HT-29 (cell line): ENCODE measurements at regions not wholly inside any gene's neighbourhood (a gene's known extent, or its start where the extent isn't known, plus 50 kb on each side); places are given as distances from the start of the nearest gene placed in this dataset.

ENCODE experiments used
- DNase-seq: peaks from one replicate; pipeline ENCODE4 v3.0.0-alpha.2; 2015; ENCODE audit warnings: low spot score

DNA sequence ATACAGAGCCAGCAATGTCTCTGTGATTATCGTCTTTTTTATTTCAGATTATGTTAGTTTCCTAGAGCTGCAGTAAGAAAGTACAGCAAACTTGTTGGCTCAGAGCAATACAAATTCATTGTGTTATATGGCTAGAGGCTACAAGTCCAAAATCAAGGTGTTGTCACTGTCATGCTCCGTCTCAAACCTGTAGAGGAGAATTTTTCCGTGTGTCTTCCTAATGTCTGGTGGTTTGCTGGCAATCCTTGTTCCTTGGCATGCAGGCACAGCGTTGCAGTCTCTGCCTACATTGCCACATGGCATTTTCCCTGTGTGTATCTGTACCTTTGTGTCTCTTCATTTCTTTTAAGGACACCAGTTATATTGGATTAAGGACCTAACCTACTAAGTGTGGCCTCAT lies 244.4 kb downstream of the LRRIQ3 start:
- DNase-seq, result no peak

DNA sequence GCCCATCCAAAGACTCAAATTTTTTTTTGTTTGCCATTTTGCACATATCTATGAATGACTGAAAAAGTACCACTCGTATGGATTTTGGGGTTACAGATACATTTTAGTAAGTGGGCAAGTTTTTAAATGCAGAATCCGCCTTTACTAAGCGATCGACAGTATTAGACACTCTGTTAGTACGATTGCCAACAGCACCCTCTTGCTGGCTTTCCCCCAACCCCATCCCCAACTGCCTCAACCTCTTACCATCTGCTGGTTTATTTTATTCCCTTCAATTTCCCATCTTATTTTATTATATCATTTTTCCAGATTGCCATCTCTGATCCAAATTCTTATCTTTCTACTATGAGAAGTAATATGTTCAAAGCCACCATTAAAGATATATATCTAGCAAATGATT lies 244.8 kb downstream of the LRRIQ3 start:
- DNase-seq, result no peak

DNA sequence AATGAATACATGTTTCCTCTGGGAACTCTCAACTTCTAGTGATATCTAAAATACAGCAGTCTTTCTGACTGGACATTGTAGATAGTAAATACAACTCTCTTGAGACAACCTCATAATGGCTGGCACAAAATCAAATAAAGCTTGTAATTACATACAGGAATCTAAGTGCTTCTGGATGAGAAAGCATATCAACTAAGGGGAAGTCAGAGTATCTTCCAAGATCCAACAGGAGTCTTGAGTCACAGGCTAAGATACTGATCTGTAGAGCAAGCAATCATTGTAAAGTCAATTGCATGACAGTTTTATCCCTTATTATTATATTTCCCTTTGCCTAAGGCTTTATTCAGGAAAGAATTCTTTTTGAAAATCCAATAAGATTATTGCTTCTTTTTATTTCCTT lies 249.9 kb downstream of the LRRIQ3 start:
- DNase-seq, result no peak

DNA sequence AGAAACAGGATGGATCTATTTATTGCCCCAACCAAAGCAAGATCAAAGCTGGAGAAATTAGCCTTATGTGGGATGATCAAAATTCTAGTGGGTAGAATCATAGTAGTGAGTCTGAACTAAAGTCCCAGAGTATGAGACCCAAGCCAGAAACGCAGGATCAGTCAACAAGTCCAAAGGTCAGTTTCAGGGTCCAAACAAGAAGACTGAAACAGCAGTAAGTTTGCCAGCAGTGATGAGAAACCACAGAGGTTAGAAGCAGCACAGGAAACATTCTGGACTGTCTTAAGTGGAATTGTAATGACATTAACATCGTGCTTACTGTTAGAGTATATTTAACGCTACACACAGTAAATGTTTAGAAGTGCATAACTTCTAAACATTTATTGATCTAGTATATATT lies 251.0 kb downstream of the LRRIQ3 start:
- DNase-seq, result peak; percentile 13

DNA sequence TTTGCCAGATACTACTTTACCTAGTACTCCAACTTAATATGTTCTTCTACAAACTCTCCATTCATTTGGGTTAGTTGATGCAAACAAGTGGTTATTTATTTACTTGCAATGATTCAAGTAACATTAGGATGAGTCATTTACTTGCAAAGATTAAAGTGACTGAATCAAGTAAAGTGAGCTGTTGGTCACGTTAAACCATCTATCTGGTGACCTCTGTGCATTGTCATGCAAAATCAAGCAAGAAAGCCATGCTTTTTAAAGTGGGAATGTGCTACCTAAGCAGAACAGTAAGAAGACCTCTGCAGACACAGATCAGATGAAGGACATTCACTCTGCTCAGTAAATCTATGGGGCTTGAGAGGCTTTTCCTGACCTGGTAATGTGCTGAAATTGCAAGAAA lies 254.7 kb downstream of the LRRIQ3 start:
- DNase-seq, result peak; percentile 8

DNA sequence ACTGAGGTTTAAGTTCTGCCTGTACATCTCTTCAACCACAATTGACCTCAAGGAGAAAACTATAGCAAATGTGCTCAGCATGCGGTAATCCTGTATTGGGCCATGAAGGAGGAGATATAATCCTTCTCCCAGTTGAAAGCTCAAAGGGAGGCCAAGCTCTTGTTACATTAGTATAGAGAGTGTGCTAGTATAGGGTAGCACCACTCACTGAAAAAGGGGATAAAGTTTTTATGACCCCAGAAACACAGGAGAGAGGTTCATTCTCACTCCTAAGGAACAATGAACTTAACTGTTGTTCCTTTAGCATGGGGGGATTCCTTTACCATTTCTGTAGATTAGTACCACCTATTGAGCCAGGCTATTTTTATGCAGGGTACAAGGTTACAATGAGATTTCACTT lies 267.7 kb downstream of the LRRIQ3 start:
- no peak for DNase-seq

DNA sequence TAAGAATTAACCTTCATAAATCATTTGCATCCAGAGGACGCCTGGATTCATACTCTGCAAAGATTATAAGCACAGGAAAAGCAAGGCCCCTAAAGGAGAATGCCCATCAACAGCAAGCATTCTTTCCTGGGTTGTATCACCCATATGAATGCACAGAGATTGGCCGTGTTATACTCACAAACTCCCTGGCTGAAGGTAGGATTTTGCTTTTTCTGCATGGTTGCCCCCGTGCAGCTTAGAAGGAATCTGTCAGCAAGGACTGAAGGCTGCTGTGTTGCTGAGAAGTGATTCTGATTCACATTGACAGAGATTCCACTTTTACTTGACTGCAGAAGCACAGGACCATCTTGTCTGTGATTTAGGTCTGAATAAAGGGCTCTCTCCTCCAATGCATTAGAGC lies 283.0 kb downstream of the LRRIQ3 start:
- no peak for DNase-seq

DNA sequence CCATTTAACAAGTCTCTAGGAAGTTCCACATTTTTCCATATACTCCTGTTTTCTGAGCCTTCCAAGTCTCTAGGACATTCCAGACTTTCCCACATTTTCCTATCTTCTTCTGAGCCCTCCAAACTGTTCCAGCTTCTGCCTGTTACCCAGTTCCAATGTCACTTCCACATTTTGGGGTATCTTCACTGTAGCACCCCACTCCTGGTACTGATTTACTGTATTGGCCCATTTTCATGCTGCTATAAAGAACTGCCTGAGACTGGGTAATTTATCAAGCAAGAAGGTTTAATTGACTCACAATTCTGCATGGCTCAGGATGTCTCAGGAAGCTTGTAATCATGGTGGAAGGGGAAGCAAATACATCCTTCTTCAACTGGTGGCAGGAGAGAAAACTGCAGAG lies 285.0 kb downstream of the LRRIQ3 start:
- no peak for DNase-seq

DNA sequence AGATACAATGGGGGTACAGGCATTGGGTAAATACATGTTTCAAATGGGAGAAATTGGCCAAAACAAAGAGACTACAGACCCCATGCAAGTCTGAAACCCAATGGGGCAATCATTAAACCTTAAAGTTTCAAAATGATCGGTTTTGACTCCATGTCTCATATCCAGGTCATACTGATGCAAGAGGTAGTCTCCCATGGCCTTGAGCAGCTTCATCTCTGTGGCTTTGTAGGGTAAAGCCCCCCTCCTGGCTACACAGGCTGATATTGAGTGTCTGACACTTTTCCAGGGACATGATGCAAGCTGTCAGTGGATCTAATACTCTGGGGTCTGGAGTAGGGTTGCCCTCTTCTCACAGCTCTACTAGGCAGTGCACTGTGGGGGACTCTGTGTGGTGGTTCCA lies 286.1 kb downstream of the LRRIQ3 start:
- DNase-seq, result no peak

DNA sequence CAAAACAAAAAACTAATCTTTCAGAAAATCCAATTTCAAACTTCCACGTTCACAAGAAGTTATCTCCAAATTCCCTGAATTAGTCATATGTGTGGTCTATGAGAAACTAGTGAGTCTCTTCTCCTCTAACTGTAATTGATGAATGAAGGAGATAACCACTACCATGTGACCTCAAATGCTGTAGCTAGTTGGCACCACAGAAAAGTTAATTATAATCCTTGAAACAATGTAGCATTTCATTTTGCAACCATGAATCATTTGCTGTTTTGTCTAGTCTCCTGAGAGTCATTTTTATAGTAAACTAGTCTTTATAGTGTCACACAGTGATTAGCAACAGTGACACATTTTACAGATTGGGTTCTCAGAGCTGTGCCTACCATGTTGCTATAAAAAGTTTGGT lies 287.5 kb downstream of the LRRIQ3 start:
- DNase-seq, result no peak

DNA sequence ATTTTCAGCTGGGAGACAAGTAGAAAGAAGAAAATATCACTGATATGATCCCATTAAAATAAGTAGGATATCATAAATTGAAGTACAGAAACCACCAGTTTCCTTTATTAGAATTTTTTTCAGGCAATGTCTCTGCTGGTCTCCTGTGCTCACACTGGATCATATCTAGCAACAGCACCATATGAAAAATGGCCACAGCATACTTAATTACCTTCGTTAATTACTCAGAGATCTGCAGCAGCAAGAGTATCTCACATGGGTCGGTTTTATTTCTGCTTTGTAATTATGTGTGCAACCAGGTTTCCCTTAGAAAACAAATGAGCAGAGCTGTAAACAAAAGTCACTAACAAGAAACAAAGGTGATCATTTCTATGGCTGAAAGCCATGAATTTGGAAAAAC lies 287.9 kb downstream of the LRRIQ3 start:
- no peak for DNase-seq

DNA sequence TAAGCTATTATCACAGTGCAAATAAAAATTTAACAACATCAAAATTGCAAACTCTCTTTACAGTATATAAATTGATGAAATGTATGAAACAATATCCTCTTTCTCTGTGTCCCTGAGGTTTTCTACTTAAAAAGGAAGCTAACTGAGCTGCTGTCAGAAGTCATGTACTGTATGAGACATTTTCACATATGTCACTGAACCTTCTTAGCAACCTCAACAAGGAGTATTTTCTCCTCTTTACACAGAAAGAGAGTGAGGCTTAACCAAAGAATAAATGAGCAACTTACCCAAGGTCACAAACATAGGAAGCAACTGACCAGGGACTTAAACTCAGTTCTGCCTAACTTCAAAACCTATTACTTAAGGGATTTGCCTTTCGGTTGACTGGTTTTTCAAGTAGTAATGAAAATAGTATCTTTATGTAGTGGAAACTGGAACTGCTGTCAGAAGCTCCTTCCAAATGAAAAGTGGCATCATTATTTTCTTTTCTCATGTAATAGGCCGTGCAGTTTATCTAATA lies 288.9 kb downstream of the LRRIQ3 start:
- DNase-seq, result no peak

DNA sequence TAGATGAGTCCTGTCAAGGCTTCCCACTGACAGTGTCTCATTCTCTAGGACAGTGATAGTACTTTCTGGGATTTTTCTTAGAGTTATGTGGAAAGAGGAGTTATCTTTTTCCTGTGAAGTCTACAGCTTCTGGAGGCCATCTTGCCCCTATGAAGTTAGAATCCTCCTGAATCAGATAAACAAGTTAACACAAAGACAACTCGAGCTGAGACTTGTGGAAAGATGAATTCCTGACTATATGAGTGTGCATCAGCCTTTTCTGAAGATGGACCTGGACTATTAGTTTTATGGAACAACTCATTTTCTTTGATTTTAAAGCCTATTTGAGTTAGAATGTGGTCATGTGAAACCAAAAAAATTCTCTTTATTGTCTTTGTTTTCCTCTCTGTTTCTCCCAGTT lies 290.9 kb downstream of the LRRIQ3 start:
- DNase-seq, result no peak

DNA sequence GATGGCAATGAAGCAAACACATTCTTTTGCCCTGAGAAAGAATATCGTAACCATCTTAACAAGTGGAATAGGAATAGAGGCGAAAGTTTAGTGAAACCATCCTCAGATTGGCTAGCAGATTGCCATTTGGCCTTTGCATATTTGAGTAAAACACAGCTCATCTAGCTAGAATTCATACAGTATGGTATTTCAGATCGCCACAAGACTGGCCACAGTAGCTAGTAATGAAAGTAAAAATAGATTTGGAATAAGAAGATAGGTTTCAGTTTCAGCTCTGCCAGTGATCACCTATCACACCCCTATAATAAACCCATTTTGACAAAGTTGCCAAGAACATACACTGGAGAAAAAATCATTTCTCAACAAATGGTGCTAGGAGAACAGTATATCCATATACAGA lies 294.9 kb downstream of the LRRIQ3 start:
- no peak for DNase-seq

DNA sequence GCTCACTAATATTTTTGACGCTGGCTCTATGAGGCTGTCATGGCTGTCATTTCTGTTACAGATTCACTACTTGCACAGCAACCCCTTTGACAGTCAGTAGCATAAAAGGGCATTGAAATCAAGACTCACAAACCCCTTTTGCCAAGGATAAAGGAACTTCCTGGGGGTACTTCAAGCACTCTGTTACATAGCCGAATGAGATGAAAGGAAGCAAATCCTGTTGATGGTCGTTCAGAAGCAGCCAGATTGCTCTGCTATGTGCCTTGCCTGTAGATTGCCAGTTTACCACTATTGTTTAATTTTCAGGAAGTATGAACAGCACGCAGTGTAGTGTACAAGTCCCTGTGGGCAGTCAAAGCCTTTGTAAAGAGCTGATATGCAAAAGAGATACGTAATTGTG lies 296.2 kb downstream of the LRRIQ3 start:
- DNase-seq, result no peak

DNA sequence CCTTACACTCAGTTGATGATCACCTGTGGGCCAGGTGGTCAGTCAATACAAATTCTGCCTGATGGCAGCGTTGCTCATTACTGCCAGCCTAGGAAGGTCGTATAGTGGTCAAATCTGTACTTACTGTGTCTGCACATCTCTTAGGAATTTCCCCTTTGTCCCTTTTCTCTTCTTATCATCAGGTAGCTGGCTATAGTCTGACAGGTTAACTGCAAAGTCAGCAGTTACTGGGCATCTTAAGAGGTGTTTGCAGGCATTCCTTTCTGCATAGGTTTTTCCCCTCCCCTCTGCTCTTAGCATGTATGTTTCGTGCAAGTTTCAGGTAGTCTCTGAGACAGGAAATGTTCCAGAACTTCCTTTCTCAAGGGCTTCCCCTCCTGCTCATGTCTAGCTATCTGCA lies 298.7 kb downstream of the LRRIQ3 start:
- DNase-seq, result peak; percentile 3

DNA sequence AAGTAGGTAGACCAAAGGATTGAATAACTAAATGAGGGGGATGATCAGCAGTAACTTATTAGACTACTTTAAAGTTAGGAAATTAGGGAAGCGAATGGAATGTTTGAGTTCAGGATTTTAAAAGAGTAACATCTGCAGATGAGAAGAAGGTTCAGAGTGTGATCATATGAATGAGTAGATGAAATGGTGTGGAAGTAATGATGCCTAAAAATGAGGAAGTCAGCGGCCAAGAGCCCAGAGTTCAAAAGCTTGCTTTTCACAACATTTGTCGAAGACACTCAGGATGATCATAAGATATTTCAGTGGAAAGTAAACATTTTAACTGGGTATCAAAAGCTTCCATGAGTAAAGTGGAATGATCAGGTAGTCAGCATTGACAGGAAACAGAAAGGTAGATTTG lies 299.4 kb downstream of the LRRIQ3 start:
- DNase-seq, result no peak

DNA sequence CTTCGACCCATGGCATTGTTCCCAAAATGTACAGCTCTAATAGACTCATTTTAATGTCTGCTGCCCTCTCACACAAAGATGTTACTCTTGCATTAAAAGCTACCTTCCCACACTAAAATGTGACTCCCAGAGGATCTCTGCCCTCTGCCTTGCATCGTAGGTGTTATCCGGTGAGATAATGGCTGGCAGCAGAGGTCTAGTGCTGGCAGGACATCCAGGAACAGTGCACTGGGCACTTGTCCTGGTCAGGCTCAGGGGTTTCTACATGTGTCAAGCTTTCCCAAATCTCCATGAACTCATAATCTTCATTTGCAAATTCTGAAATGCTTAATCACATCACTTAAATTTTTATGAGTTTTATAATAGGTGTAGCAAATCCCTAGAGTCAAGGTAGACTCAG lies 310.6 kb downstream of the LRRIQ3 start:
- no peak for DNase-seq

DNA sequence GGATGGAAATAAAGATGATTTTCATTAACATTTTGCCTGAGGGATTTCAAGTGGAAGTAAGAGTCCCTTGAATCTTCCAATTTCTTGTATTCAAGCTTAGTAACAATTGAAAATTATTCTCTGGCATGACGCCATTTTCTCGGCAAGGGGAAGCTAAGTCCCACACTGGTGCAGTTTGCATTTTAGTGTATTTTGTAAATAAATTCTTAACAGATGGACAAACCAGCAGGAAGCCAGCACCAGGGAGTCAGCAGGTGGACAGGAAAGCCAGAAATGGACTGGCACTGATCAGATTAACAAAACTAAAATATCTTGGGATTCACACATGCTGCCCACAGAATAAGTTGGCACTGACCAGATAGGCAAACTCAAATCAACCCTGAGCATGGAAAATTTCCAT lies 311.3 kb downstream of the LRRIQ3 start:
- DNase-seq, result no peak

DNA sequence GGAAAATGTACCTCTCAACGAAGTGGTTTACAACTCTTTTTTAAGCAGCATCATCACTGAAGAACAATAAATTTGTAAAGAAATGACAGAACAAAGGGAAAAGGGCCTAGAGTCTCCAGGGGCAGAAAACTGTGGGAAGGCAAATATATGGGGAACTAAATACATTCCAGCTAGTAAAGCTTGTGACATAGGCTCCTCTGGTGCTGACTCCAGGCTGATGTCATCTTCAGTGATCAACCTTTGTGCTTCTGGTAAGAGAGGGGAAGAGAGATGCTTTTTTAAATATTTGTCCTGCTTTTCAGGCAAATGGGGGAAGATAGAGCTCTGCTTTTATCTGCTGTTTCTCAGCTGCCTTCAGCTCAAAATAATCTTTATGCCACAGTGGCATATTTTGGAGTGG lies 323.2 kb downstream of the LRRIQ3 start:
- no peak for DNase-seq

DNA sequence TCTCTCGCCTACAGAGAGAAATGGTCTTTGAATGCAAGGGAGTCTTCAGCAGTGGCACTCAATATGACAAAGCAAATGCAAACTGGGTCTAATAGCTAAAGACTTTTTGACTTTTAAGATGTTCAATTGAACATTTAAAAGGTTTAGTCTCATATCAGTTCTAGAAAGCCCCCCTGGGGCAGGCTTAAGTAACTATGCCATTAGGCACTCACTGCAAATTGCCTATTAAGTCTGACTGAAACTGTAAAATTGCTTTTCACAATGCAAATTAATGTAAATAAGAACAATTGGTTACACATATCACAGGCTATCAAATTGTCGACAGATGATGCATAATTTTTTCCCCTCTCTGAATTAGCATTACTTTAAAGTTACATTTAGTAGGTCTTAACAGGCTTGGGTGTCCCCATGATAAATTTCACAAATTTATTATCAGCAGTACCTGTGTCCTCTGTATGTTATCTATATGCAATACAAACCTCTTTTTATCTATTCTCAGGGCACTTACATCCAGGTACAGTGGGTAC lies 329.1 kb downstream of the LRRIQ3 start:
- DNase-seq, result no peak

DNA sequence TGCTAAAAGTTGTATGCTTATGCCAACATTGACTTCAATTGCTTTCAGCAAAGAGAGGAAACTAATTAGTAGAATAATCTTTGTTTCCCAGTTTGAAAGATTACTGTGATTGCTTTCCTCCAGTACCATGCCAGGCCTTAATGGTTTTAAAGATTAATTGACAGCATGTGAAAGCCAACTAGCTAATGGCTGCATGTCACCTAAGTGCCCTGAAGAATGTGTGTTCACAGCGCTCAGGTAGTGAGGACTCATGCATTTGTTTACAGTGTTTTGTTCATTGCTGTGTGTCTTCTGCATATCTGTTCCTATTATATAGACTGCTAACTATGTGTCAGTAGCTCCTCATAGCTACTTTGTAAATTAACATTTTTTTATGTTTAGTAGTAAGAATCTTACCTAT lies 335.6 kb downstream of the LRRIQ3 start:
- no peak for DNase-seq

DNA sequence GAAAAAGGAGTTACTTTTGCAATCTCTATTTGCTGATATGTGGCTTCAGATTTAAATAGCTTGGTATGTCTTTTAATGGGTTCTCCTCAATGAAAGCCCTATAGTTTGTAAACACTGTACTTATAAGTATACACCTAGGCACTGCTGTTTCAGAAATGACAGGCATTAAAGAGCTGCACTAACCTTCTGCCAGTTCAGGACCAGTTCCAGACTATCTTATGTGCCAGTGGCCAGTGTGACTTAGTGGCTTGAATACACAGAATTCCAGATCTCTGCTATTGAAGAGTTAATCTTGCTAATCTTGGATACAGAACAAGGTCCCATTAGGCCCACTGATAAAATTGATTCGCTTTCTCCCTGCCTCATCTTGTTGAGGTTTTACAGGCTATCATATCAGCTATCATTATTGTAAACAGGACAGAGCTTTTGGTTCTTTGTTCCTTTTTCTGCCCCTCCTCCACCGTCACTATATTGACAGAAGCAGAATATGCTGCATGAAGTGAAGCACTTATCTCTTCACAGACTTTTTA lies 337.5 kb downstream of the LRRIQ3 start:
- DNase-seq, result no peak

DNA sequence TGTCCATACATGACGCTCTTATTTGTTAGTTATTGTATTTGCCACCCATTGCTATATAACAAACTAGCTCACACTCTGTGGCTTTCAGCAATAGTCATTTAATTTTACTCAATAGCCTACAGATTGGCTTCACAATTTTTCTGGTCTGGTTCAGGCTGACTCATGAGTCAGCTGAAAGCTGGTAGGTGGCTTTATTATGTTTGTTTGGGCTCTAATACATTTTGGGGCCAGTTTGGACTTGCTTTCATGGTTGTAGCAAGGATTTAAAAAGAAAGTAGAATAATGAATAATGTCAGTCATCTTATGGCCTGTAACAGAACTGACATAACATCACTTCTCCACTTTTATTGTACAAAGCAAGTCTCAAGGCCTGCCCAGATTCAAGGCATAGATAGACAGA lies 338.7 kb downstream of the LRRIQ3 start:
- no peak for DNase-seq
